ENCODE measurements at regions not wholly inside any gene's neighbourhood (a gene's known extent, or its start where the extent isn't known, plus 50 kb on each side); places are given as distances from the start of the nearest gene placed in this dataset.

DNA sequence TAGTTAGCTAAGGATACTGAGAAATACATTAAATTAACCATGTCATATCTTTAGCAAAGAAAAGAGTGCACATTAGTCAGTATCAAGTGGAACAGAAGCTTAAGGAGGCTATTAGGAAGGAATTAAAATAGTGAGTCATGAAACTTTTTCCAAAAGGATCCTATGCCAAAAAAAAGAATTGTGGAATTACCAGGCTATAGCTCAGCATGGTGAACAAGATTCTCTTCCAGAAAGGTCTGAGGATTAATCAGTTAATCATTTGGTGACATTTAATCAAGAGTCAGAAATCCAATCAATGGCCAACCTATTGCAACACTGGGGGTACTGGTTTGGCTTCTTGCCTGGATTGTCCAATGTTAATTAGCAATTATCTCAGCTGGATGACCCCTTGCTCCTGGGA is 244.5 kb upstream of the NMUR2 start:
- no peak for TF ChIP-seq YY1 (IDR thresholded peaks at IDR 0.05; ENCODE audit: low read depth)
- TF ChIP-seq RAD21 (IDR thresholded peaks at IDR 0.05; ENCODE audit: low read depth) = no peak
- TF ChIP-seq TAF1 (IDR thresholded peaks at IDR 0.05; ENCODE audit: low read depth) = no peak

All from Ishikawa (cell line).